ENCODE measurements at regions not wholly inside any gene's neighbourhood (a gene's known extent, or its start where the extent isn't known, plus 50 kb on each side); places are given as distances from the start of the nearest gene placed in this dataset.

DNA sequence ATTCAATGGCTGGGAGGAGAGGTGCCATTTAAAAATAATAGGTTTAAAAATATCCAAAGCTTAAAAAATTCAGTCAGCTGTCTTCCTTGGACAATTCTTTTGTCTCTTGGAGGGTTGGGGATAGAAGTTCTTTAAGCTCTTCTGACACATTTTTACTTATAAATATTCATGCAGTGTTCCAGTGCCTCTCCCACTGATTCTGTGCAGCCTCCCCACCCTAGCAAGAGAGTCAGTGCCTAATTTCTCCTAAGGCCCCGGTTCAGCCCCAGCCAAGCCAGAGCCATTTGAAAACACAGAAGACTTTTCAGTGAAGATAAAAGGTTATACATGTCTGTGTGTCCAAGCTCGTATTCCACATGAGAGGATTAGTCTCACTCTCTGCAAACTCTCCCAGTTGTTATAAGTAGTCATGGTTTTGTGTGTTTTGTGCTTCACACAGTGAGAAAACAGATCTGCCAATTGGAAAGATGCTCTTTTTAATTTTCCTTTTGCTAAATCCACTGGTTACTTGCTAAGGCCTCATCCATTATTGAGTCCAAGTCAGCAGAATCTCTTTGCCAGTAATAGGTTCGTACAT lies 141.3 kb downstream of the CD47 start:
- H3K9me3 ChIP-seq (replicated peaks; ENCODE audit: control insufficient read depth, insufficient read depth, low read length), result no peaks in the 10 kb centered on the region
- intact Hi-C loops (cut with micrococcal nuclease), result no loop called here
- no peak overlapping the region for H3K4me3 ChIP-seq (replicated peaks in 1 of 3; ENCODE audit: insufficient read depth in 1 of 3, low read depth in 1 of 3, low read length in 3 of 3)
- CTCF ChIA-PET, result interaction anchor here (1.3 to 1.6 kb wide), 2 partner anchors 10 to 12 kb away, joined by 3 to 5 read pairs; no protein-coding TSS in a partner anchor
- no peaks in the 10 kb centered on the region for H3K27me3 ChIP-seq (ENCODE audit: control insufficient read depth in 2 of 2, insufficient read depth in 2 of 2, low read length in 2 of 2)
- TF ChIP-seq POLR2AphosphoS5 (IDR thresholded peaks at IDR 0.05; ENCODE audit: insufficient read depth, low read depth, low read length), result no peak
- TF ChIP-seq, protein P1, sequence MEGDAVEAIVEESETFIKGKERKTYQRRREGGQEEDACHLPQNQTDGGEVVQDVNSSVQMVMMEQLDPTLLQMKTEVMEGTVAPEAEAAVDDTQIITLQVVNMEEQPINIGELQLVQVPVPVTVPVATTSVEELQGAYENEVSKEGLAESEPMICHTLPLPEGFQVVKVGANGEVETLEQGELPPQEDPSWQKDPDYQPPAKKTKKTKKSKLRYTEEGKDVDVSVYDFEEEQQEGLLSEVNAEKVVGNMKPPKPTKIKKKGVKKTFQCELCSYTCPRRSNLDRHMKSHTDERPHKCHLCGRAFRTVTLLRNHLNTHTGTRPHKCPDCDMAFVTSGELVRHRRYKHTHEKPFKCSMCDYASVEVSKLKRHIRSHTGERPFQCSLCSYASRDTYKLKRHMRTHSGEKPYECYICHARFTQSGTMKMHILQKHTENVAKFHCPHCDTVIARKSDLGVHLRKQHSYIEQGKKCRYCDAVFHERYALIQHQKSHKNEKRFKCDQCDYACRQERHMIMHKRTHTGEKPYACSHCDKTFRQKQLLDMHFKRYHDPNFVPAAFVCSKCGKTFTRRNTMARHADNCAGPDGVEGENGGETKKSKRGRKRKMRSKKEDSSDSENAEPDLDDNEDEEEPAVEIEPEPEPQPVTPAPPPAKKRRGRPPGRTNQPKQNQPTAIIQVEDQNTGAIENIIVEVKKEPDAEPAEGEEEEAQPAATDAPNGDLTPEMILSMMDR (IDR thresholded peaks at IDR 0.05; ENCODE audit: extremely low read depth in 1 of 2, insufficient read depth in 1 of 2, low read depth in 1 of 2, low read length in 2 of 2), result no peak
- no peaks in the 10 kb centered on the region for H4K20me1 ChIP-seq (replicated peaks; ENCODE audit: control insufficient read depth, extremely low read depth, insufficient read depth, low read length)
- H3K79me2 ChIP-seq (ENCODE audit: control insufficient read depth, insufficient read depth, low read length), result no peaks in the 10 kb centered on the region
- no peak overlapping the region for H3K4me2 ChIP-seq (ENCODE audit: insufficient read depth, low read length)
- no peak overlapping the region for H2AFZ ChIP-seq (ENCODE audit: low read depth, low read length)
- H3K27ac ChIP-seq (ENCODE audit: insufficient read depth, low read depth, low read length), result no peak overlapping the region
- DNase-seq (ENCODE audit: low read depth, low spot score) (no peak), FAIRE-seq (no peak)
- no peaks in the 10 kb centered on the region for H3K9me1 ChIP-seq (replicated peaks; ENCODE audit: control insufficient read depth, extremely low read depth, insufficient read depth, low read length)
- POLR2A ChIA-PET, result no interaction called here
- BruUV-seq (replicated peaks), result no TSS peak
- H3K9ac ChIP-seq (replicated peaks; ENCODE audit: extremely low read depth, insufficient read depth, low read length), result no peak overlapping the region
- no peaks in the 10 kb centered on the region for H3K36me3 ChIP-seq (ENCODE audit: control insufficient read depth in 2 of 2, extremely low read depth in 1 of 2, insufficient read depth in 2 of 2, low read length in 2 of 2)
- no peaks in the 10 kb centered on the region for H3K4me1 ChIP-seq (ENCODE audit: control insufficient read depth, extremely low read depth, insufficient read depth, low read length)
- dilution Hi-C loops (cut with MboI; ENCODE audit: extremely low pct_ligation_motif_present, low sequenced_read_pairs), result no loop called here

DNA sequence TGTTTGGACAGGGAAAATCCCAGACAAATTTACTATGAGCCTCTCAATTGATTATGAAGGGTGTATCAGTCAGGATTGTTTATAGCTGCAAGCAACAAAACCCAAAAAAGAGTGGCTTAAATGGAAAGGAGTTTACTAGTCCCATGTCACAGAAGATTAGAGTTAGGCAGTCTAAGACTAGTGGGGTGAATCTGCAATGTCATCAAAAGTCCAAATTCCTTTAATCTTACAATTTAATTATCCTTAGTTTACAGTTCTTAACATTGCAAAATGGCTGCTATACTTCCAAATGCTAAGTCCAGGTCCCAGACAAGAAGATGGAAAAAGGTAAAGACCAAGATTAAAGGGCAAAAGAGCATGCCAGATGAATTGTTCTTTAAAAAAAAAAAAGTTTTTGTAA lies 143.6 kb downstream of the CD47 start:
- Histone ChIP-seq H3K4me3 (replicated peaks in 1 of 3; ENCODE audit: insufficient read depth in 1 of 3, low read depth in 1 of 3, low read length in 3 of 3) (no peak overlapping the region), H3K4me2 (ENCODE audit: insufficient read depth, low read length) (no peak overlapping the region), H3K9me1 (replicated peaks; ENCODE audit: control insufficient read depth, extremely low read depth, insufficient read depth, low read length) (no peaks in the 10 kb centered on the region), H3K4me1 (ENCODE audit: control insufficient read depth, extremely low read depth, insufficient read depth, low read length) (peaks cover 5% of the 10 kb centered on the region), H3K27ac (ENCODE audit: insufficient read depth, low read depth, low read length) (no peak overlapping the region), H3K36me3 (ENCODE audit: control insufficient read depth in 2 of 2, extremely low read depth in 1 of 2, insufficient read depth in 2 of 2, low read length in 2 of 2) (no peaks in the 10 kb centered on the region), H3K9me3 (replicated peaks; ENCODE audit: control insufficient read depth, insufficient read depth, low read length) (no peaks in the 10 kb centered on the region), H3K9ac (replicated peaks; ENCODE audit: extremely low read depth, insufficient read depth, low read length) (no peak overlapping the region), H4K20me1 (replicated peaks; ENCODE audit: control insufficient read depth, extremely low read depth, insufficient read depth, low read length) (no peaks in the 10 kb centered on the region), H2AFZ (ENCODE audit: low read depth, low read length) (no peak overlapping the region), H3K79me2 (ENCODE audit: control insufficient read depth, insufficient read depth, low read length) (no peaks in the 10 kb centered on the region), H3K27me3 (ENCODE audit: control insufficient read depth in 2 of 2, insufficient read depth in 2 of 2, low read length in 2 of 2) (no peaks in the 10 kb centered on the region)
- FAIRE-seq (no peak), DNase-seq (ENCODE audit: low read depth, low spot score) (no peak)
- intact Hi-C loops (cut with micrococcal nuclease), result no loop called here
- TF ChIP-seq GATA2 (IDR thresholded peaks at IDR 0.05; ENCODE audit: insufficient read depth, insufficient read length, low read depth, low read length), result no peak
- no peak for TF ChIP-seq MAX (IDR thresholded peaks at IDR 0.05; ENCODE audit: insufficient read depth, insufficient read length)
- no peak for TF ChIP-seq FOS (IDR thresholded peaks at IDR 0.05; ENCODE audit: borderline replicate concordance, insufficient read depth, low read length)
- TF ChIP-seq EZH2 (IDR thresholded peaks at IDR 0.05; ENCODE audit: borderline replicate concordance, low read depth, low read length, severe bottlenecking), result no peak
- TF ChIP-seq, protein P1 (IDR thresholded peaks at IDR 0.05; ENCODE audit: extremely low read depth in 1 of 2, insufficient read depth in 1 of 2, low read depth in 1 of 2, low read length in 2 of 2), result no peak
- dilution Hi-C loops (cut with MboI; ENCODE audit: extremely low pct_ligation_motif_present, low sequenced_read_pairs), result no loop called here
- ChIA-PET CTCF (no interaction called here), POLR2A (no interaction called here)
- no TSS peak for BruUV-seq (replicated peaks)
